A673 (cell line): ENCODE measurements at regions not wholly inside any gene's neighbourhood (a gene's known extent, or its start where the extent isn't known, plus 50 kb on each side); places are given as distances from the start of the nearest gene placed in this dataset.

ENCODE experiments used
- BruUV-seq: library from RNA; stranded (reverse); fragments of 400-500 nt; replicated peaks from 2 replicates; lab custom pipeline; 2021; lab: Mats Ljungman, UMichigan
- CTCF ChIA-PET: fragments of 300-600 bp; sonication (Branson Sonifier 250); formaldehyde crosslinking; loops from one replicate; lab custom pipeline; 2022; ENCODE audit warnings: antibody characterized with exemption; lab: Charles Lee
- POLR2A ChIA-PET: fragments of 300-600 bp; sonication (Branson Sonifier 250); formaldehyde crosslinking; loops from one replicate; lab custom pipeline; 2022; ENCODE audit warnings: antibody characterized with exemption; ENCODE audit not compliant: low non-redundant PET; lab: Charles Lee
- DNase-seq: peaks from one replicate; pipeline ENCODE4 v3.0.0-alpha.2; 2015; ENCODE audit warnings: low spot score
- H3K27ac ChIP-seq: fragments of 200-600 bp; sonication (generic); 2 replicates; pipeline ENCODE4 v1.5.1; 2016; ENCODE audit warnings: mixed run types, low read depth, mild to moderate bottlenecking, mixed read lengths, antibody characterized with exemption, low read length; ENCODE audit not compliant: poor library complexity, severe bottlenecking
- H3K27me3 ChIP-seq: fragments of 200-600 bp; sonication (generic); replicated peaks from 2 replicates; pipeline ENCODE4 v1.6.1; 2017; ENCODE audit warnings: mixed run types, low read depth, mild to moderate bottlenecking, mixed read lengths, antibody characterized with exemption, low read length; ENCODE audit not compliant: insufficient read depth, poor library complexity
- H3K36me3 ChIP-seq: fragments of 200-600 bp; sonication (generic); 2 replicates; pipeline ENCODE4 v1.6.1; 2016; ENCODE audit warnings: mixed run types, mild to moderate bottlenecking, mixed read lengths, antibody characterized with exemption, low read length; ENCODE audit not compliant: insufficient read depth, poor library complexity, severe bottlenecking
- H3K4me1 ChIP-seq: fragments of 200-600 bp; sonication (generic); 2 replicates; pipeline ENCODE4 v1.6.1; 2017; ENCODE audit warnings: mixed run types, mild to moderate bottlenecking, mixed read lengths, antibody characterized with exemption, low read length; ENCODE audit not compliant: insufficient read depth, poor library complexity, severe bottlenecking
- H3K4me3 ChIP-seq: fragments of 200-600 bp; sonication (generic); 2 replicates; pipeline ENCODE4 v1.5.1; 2016; ENCODE audit warnings: low read depth, mixed run types, mild to moderate bottlenecking, mixed read lengths, low read length; ENCODE audit not compliant: poor library complexity, severe bottlenecking
- H3K9me3 ChIP-seq: fragments of 200-600 bp; sonication (generic); 2 replicates; pipeline ENCODE4 v1.6.1; 2016; ENCODE audit warnings: mixed run types, low read depth, mild to moderate bottlenecking, mixed read lengths, antibody characterized with exemption, low read length; ENCODE audit not compliant: poor library complexity, severe bottlenecking
- CTCF ChIP-seq: fragments of 300-800, 200-600 bp; sonication (generic); conservative IDR thresholded peaks from 2 replicates; pipeline ENCODE4 v1.5.1; 2017; ENCODE audit warnings: low read depth, mild to moderate bottlenecking, antibody characterized with exemption, low read length, moderate library complexity, mixed read lengths
- EZH2 ChIP-seq: fragments of 200-600 bp; sonication (generic); IDR thresholded peaks from 2 replicates; pipeline ENCODE4 v1.6.1; 2017; ENCODE audit warnings: borderline replicate concordance, low read depth, mild to moderate bottlenecking, mixed read lengths, antibody characterized with exemption, low read length; ENCODE audit not compliant: poor library complexity, severe bottlenecking
- intact Hi-C: fragments of 100-400 bp; cut with micrococcal nuclease; formaldehyde crosslinking; loops from one replicate; pipeline ENCODE4 v1.10.0; 2022; ENCODE audit not compliant: unreplicated experiment

GRCh38 chr18:6484659-6485058, 69.9 kb upstream of the L3MBTL4 start:
- no peak overlapping the region for H3K27ac ChIP-seq

GRCh38 chr18:6486313-6486712, 71.6 kb upstream of the L3MBTL4 start:
- Histone ChIP-seq H3K27ac (no peak overlapping the region), H3K4me3 (no peak overlapping the region), H3K36me3 (no peaks in the 10 kb centered on the region), H3K9me3 (peaks cover 16% of the 10 kb centered on the region), H3K27me3 (no peaks in the 10 kb centered on the region), H3K4me1 (no peaks in the 10 kb centered on the region)
- TF ChIP-seq EZH2, result no peak
- no peak for DNase-seq
- no TSS peak for BruUV-seq
- intact Hi-C loops, result no loop called here
- ChIA-PET POLR2A (no interaction called here), CTCF (no interaction called here)

More at GRCh38 chr18:6484659-6485058, 69.9 kb upstream of the L3MBTL4 start:
- intact Hi-C loops, result loop anchor here (5.0 kb wide), 1 partner anchor 338 kb away; no protein-coding TSS in a partner anchor
- Histone ChIP-seq H3K27me3 (no peaks in the 10 kb centered on the region), H3K36me3 (no peaks in the 10 kb centered on the region), H3K9me3 (peaks cover 11% of the 10 kb centered on the region), H3K4me3 (no peak overlapping the region), H3K4me1 (no peaks in the 10 kb centered on the region)
- ChIA-PET CTCF (no interaction called here), POLR2A (no interaction called here)
- no TSS peak for BruUV-seq
- DNase-seq, result no peak
- no peak for TF ChIP-seq CTCF
- TF ChIP-seq EZH2, result no peak

- Histone ChIP-seq H3K4me3 (no peak overlapping the region), H3K27ac (no peak overlapping the region), H3K36me3 (no peaks in the 10 kb centered on the region), H3K4me1 (no peaks in the 10 kb centered on the region), H3K27me3 (no peaks in the 10 kb centered on the region), H3K9me3 (peaks cover 21% of the 10 kb centered on the region)
- CTCF ChIA-PET, result no interaction called here
- intact Hi-C loops, result no loop called here
- no TSS peak for BruUV-seq
- POLR2A ChIA-PET, result no interaction called here
- no peak for DNase-seq
- TF ChIP-seq EZH2 (no peak), CTCF (no peak)
These were observed 72.2 kb upstream of the L3MBTL4 start for GRCh38 chr18:6486764-6487426.

- TF ChIP-seq CTCF (no peak), EZH2 (no peak)
- H3K4me3 ChIP-seq, result no peak overlapping the region
- H3K4me1 ChIP-seq, result no peaks in the 10 kb centered on the region
- H3K27ac ChIP-seq, result no peak overlapping the region
- no peaks in the 10 kb centered on the region for H3K27me3 ChIP-seq
- H3K9me3 ChIP-seq, result peaks cover 20% of the 10 kb centered on the region
- intact Hi-C loops, result no loop called here
- no peak for DNase-seq
- ChIA-PET POLR2A (no interaction called here), CTCF (no interaction called here)
- H3K36me3 ChIP-seq, result no peaks in the 10 kb centered on the region
- no TSS peak for BruUV-seq
These were observed 73.3 kb upstream of the L3MBTL4 start for GRCh38 chr18:6487968-6488367.
